OCI-LY3 (cell line): ENCODE measurements at regions not wholly inside any gene's neighbourhood (a gene's known extent, or its start where the extent isn't known, plus 50 kb on each side); places are given as distances from the start of the nearest gene placed in this dataset.

Experiments used
- EZH2phosphoT487 ChIP-seq: fragments of 200-600 bp; shearing (Covaris generic); IDR thresholded peaks from 2 replicates; pipeline ENCODE4 v1.6.1; 2018; ENCODE audit warnings: antibody characterized with exemption, mixed run types, low read depth
- TF ChIP-seq, protein P1 (sequence below): fragments of 200-600, 300-600 bp; sonication (generic); IDR thresholded peaks from 2 replicates; pipeline ENCODE4 v1.5.1; 2014; ENCODE audit warnings: antibody characterized with exemption, low read length, low read depth

DNA sequence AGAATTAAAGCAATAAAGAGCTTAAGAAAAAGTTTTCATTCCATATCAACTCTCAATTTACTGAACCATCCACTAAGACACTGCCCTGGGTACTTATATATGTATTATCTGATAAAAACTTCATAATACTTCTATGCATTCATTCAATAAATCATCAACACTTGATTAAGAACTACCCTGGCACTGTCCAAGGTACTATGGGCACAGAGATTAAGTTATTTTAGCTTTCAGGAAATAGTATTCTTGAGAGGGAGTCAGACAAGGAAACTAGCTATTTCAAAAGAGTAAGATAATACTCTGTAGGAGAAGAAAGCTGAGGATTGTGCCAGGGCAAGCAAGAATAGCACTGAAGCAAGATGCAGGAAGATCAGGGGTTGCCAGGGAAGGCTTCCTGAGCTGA, 640.8 kb downstream of the FAM181B start:
- TF ChIP-seq, protein P1, sequence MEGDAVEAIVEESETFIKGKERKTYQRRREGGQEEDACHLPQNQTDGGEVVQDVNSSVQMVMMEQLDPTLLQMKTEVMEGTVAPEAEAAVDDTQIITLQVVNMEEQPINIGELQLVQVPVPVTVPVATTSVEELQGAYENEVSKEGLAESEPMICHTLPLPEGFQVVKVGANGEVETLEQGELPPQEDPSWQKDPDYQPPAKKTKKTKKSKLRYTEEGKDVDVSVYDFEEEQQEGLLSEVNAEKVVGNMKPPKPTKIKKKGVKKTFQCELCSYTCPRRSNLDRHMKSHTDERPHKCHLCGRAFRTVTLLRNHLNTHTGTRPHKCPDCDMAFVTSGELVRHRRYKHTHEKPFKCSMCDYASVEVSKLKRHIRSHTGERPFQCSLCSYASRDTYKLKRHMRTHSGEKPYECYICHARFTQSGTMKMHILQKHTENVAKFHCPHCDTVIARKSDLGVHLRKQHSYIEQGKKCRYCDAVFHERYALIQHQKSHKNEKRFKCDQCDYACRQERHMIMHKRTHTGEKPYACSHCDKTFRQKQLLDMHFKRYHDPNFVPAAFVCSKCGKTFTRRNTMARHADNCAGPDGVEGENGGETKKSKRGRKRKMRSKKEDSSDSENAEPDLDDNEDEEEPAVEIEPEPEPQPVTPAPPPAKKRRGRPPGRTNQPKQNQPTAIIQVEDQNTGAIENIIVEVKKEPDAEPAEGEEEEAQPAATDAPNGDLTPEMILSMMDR = no peak
- no peak for TF ChIP-seq EZH2phosphoT487
